Activated CD4-positive, alpha-beta T cell treated with anti-CD3 and anti-CD28 coated beads, Interleukin-2, amount 50 U/mL, for 1 hour (primary cell): ENCODE measurements at regions not wholly inside any gene's neighbourhood (a gene's known extent, or its start where the extent isn't known, plus 50 kb on each side); places are given as distances from the start of the nearest gene placed in this dataset.

Source experiments
- DNase-seq: peaks from one replicate; pipeline ENCODE4 v3.0.0-alpha.2; 2020

DNA sequence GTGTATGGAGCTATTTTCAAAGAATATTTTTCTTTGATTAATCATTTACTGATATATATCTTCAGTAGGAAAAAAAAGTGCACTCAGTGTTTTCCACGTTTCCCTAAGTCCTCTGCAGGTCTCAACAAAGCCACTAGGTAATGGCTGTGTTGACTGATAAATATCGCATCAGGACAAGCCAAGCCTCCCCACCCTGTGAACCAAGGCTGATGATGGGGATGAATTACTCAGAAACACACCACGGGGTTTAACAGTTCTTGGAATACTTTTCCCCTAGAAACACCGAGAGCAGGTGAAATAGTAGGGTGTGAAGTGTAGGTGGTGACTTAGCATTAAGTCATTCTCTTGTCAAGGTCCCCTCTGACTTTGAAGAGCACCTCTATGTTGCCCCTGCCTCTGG lies 423.5 kb upstream of the IGFBP3 start:
- DNase-seq = no peak

DNA sequence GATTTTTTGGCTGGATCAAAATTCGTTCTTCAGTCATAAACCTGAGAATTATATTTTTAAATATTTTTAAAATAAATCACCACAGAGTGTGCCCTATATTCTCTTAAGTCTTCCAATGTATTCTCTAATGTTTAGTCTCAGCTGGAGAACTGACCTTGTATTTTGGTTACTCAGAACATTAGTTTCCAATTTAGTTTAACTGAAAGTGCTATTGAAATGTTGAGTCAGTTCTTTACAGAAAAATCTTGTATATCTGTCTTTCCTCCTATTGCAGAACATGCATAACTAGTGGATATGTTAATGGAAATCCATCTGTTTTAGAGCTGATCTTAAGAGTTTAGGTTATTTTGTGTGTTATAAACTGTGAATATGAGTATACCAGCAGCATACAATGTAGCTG lies 422.7 kb upstream of the IGFBP3 start:
- no peak for DNase-seq

GRCh38 chr7:46322937-46323336 lies 401.9 kb upstream of the IGFBP3 start:
- DNase-seq = no peak

DNA sequence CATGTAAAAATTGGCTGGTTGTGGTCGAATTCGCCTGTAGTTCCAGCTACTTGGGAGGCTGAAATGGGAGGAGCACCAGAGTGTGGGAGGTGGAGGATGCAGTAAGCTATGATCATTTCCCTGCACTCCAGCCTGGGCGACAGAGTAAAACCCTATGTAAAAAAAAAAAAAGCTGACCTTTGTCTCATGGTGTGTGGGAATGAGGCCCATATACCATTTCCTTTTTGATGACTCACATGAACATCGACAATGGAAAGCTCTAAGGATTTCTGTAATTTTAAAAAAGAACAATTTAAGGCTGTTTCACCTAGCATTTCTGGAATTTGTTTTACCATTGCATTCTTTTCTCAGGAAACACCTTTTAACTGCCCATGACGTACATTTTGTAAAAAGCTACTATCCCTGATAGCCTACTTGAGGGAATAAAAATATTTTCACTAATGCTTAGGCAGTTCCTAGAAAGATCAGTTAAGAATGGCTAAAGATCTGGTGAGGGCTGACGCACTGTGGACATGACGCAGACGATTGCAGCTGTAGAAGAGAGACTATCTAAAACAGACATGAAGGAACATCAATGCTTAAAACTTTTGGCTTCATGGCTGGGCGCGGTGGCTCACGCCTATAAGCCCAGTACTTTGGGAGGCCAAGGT lies 400.6 kb upstream of the IGFBP3 start:
- no peak for DNase-seq

- no peak for DNase-seq
Measured at GRCh38 chr7:46320956-46321355, 399.9 kb upstream of the IGFBP3 start.

DNA sequence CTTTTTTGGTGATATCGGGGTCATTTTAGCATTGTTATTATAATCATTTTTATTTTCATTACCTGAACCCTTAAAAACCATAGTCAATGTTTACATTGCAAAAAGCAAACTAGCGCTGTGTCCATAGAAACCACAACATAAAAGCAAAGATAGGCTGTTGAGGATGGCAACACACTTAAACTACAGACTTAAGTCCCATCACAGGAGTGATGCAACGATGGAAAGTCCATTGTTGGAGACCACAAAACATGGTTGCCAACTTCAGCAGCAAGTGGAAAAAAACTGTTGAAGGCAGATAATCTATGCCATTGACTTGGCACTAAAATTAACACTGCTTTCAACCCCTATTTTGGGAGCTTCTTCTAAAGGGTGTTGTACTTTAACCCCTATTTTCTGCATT lies 398.8 kb upstream of the IGFBP3 start:
- no peak for DNase-seq

DNA sequence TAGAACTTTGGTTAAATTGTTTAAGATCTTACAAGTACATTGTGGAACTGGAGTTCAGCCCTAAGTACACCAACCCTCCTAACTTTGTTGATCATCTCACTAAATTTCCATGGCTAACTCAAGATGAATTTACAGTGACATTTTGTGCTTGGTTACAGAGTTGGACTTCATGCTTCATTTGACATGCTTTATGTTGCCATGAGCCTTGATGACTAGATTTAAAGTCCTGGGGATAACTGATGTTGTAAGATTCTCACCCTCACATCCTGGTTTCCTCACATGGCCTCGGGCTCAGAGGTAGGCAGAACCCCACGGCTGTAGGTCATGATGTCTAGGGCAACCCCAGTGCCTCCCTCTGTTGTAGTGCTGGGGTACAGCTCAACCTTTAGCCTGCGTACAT lies 397.2 kb upstream of the IGFBP3 start:
- DNase-seq = no peak

DNA sequence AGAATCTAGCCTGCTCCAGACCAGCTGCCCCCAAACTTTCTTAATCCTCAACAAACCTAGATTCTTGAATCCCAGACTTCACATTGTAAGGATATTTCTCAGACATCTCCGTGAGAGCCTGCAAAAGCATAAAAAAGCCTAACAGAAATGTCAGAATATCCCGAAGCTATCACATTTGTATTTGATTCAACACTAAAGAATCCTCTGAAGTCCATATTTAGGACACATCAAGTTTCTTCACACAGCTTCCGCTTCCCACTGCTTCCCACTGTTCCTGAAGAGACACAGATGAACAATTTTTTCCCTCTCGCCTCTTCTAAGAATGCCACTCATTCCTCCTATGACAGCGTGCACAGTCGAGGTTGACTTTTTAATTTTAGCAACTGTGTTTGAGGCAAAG lies 396.2 kb upstream of the IGFBP3 start:
- DNase-seq = no peak

- DNase-seq = no peak
Measured at GRCh38 chr7:46315891-46316290, 394.8 kb upstream of the IGFBP3 start.

DNA sequence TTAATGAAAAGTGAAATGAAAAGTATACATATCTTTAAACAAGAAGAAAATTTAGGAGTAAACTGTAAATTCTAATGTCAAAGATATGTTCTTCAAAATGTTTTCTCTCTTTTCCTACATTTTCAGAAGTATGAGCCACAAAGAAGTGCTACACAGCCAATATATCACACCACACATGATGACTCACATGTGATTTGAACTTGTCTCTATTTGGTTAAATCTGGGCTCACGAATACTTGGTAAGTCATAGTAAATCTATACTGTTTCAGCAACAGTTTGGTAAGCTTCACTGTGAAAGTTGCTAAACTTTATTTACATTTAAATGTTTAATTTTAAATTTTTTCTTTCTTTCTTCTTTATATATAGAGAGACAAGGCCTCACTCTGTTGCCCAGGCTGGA lies 380.6 kb upstream of the IGFBP3 start:
- no peak for DNase-seq

DNA sequence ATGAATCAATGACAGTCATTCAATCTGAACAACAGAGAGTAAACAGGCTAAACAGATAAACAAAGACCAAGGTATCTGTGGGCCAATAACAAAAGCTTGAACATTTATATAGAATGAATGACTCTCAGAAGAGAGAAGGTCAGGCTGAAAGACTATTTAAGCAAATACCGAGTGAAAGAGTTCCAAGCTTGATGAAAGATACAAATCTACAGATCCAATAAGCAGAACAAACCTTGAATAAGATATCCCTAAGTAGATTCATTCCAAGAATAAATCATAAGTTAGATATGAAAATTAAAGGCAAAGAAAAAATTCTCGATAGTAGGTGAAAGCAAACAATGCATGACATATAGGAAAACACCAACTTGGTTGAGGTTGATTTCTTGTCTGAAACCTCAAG lies 376.4 kb upstream of the IGFBP3 start:
- DNase-seq = no peak

GRCh38 chr7:46296526-46296925 lies 375.5 kb upstream of the IGFBP3 start:
- no peak for DNase-seq

GRCh38 chr7:46294381-46294780 lies 373.3 kb upstream of the IGFBP3 start:
- no peak for DNase-seq

- no peak for DNase-seq
Measured at GRCh38 chr7:46292741-46293140, 371.7 kb upstream of the IGFBP3 start.

DNA sequence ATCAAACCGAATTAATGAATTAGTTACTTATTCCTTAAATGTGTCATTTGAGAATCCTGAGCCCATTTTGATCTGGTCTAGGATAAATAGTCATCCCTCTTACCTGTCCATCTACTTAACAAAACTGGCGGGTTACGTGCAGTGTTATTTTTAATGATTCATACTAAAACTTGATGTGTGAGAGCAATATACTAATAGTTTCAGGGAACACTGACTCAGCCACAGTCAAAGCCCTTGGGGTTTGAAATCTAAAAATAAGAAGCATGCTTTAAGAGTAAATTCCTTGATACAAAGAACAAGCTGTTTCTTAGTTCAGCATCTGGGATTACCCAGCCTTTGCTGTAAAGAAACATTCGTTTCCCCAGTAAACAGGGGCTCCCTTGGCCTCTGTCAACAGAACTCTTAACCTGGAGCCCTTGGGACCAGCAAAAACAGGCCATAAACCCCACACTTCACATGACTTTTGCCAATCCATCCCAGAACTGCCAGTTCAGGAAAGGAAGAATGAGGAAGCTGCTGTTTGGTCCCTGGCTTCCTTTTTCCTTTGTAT lies 370.6 kb upstream of the IGFBP3 start:
- no peak for DNase-seq

GRCh38 chr7:46291050-46291438 lies 370.0 kb upstream of the IGFBP3 start:
- no peak for DNase-seq

DNA sequence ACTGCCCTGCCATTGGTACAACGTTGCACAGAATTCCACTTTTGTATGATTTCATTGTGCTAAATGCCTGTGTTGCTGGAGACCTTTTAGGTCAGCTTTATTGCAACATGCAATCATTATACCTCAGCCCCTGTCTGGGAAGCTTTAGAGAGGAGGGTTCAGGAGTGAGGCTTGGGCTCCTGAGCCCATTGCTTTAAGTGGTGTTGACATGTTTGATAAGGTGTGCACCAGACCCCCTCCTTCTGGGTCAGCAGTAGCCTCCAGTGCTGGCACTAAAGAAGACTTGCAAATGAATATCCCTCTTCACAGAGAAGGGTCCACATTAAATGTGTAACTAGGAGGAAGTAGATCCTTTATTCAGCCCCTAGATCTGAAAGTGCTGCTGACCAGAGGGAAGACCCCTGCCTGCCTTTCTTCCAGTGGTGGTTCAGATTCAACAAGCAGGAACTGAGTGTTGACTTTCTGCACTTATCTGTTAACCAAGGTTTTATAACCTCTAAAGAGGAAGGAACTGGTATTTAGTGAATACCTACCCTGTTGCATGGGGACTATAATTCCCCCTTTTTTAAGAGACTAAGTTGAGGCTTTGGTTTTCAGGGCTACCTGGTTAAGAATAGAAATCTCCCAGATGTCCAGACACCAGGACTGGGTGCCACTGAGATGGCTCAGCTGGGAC lies 369.4 kb upstream of the IGFBP3 start:
- DNase-seq = no peak

- DNase-seq = no peak
Measured at GRCh38 chr7:46288861-46289260, 367.8 kb upstream of the IGFBP3 start.

GRCh38 chr7:46288010-46288409 lies 366.9 kb upstream of the IGFBP3 start:
- DNase-seq = no peak

GRCh38 chr7:46286957-46287356 lies 365.9 kb upstream of the IGFBP3 start:
- DNase-seq = no peak

DNA sequence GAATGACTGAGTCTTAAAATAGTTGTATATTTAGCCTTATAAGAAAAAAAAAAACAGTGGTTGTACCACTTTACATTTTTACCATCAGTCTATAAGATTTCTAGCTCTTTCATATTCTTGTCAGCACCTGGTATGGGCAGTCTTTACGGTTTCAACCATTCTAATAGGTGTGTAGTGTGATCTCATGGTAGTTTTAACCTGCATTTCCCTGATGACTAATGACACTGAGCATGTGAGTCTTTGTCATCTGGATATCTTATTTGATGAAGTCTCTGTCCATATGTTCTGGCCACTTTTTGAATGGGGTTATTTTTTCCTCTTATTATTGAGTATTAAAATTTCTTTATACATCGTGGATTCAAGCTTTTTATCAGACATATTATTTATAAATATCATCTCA lies 365.3 kb upstream of the IGFBP3 start:
- DNase-seq = no peak

- no peak for DNase-seq
Measured at GRCh38 chr7:46285878-46286277, 364.8 kb upstream of the IGFBP3 start.

- DNase-seq = no peak
Measured at GRCh38 chr7:46283852-46284251, 362.8 kb upstream of the IGFBP3 start.

DNA sequence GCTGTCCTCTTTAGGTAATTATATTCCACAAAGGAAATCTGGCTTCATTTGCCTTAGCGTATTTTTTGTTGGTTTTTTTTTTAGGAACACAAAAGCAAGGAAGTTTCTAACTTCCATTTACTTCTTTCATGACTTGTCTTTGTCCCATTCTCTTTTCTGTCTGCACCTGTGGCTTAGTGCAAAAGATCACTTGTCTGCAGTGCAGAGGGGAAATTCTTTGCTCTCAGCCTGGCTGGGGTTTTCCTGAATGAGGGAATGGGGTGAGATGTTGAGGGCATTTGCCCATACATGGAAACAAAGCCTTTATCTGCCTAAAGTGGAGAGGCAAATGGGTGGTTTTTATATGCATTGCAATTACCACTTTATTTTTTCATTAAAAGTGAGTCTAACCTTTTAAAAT lies 361.1 kb upstream of the IGFBP3 start:
- DNase-seq = no peak

- DNase-seq = no peak
Measured at GRCh38 chr7:46281071-46281470, 360.0 kb upstream of the IGFBP3 start.
